Caco-2 (cell line): ENCODE measurements at regions not wholly inside any gene's neighbourhood (a gene's known extent, or its start where the extent isn't known, plus 50 kb on each side); places are given as distances from the start of the nearest gene placed in this dataset.
A peak's percentile ranks its signal among the peaks of the same experiment; 100 is the strongest.

ENCODE experiments used
- BruUV-seq: library from RNA; stranded (reverse); fragments of 400-500 nt; replicated peaks from 2 replicates; lab custom pipeline; 2021; lab: Mats Ljungman, UMichigan
- CTCF ChIA-PET: fragments of 300-600 bp; sonication (Branson Sonifier 250); formaldehyde crosslinking; loops from one replicate; lab custom pipeline; 2022; ENCODE audit warnings: antibody characterized with exemption; lab: Charles Lee
- POLR2A ChIA-PET: fragments of 300-600 bp; sonication (Branson Sonifier 250); formaldehyde crosslinking; loops from one replicate; lab custom pipeline; 2022; ENCODE audit warnings: antibody characterized with exemption; lab: Charles Lee
- DNase-seq, 2 experiments: peaks; one replicate each; pipeline versions ENCODE4 v3.0.0 to v3.0.0-alpha.2; 2020 to 2022
- H3K27me3 ChIP-seq: replicated peaks from 2 replicates; pipeline ENCODE4 v1.6.0; 2011; ENCODE audit warnings: low read length; ENCODE audit not compliant: control insufficient read depth, insufficient read depth
- H3K36me3 ChIP-seq: 2 replicates; pipeline ENCODE4 v1.5.1; 2011; ENCODE audit warnings: low read length; ENCODE audit not compliant: control insufficient read depth, insufficient read depth
- H3K4me1 ChIP-seq: fragments of 250-450 bp; sonication (Bioruptor Pico); 2 replicates; pipeline ENCODE4 v1.5.1; 2020; ENCODE audit warnings: mild to moderate bottlenecking
- H3K4me3 ChIP-seq: 2 replicates; pipeline ENCODE4 v1.5.1; 2011; ENCODE audit warnings: low read depth, mild to moderate bottlenecking, control low read depth, low read length
- H3K9me3 ChIP-seq: fragments of 250-450 bp; sonication (Bioruptor Pico); 2 replicates; pipeline ENCODE4 v1.5.1; 2020; ENCODE audit warnings: mild to moderate bottlenecking, moderate library complexity
- H3K27ac Mint-ChIP-seq: one replicate; pipeline ENCODE4 v1.8.0; 2022; ENCODE audit warnings: mixed read lengths; ENCODE audit not compliant: unreplicated experiment
- H3K27me3 Mint-ChIP-seq: one replicate; pipeline ENCODE4 v1.8.0; 2022; ENCODE audit warnings: mixed read lengths; ENCODE audit not compliant: insufficient read depth, unreplicated experiment
- H3K36me3 Mint-ChIP-seq: one replicate; pipeline ENCODE4 v1.8.0; 2022; ENCODE audit warnings: mild to moderate bottlenecking, mixed read lengths; ENCODE audit not compliant: insufficient read depth, unreplicated experiment
- H3K4me1 Mint-ChIP-seq: one replicate; pipeline ENCODE4 v1.8.0; 2022; ENCODE audit warnings: low read depth, mixed read lengths; ENCODE audit not compliant: unreplicated experiment
- H3K4me3 Mint-ChIP-seq: one replicate; pipeline ENCODE4 v1.8.0; 2022; ENCODE audit warnings: mild to moderate bottlenecking, moderate library complexity, mixed read lengths; ENCODE audit not compliant: unreplicated experiment
- H3K9me3 Mint-ChIP-seq: one replicate; pipeline ENCODE4 v1.8.0; 2022; ENCODE audit warnings: mixed read lengths; ENCODE audit not compliant: unreplicated experiment
- intact Hi-C: fragments of 100-400 bp; cut with micrococcal nuclease; formaldehyde crosslinking; loops from one replicate; pipeline ENCODE4 v1.10.0; 2022; ENCODE audit not compliant: unreplicated experiment
- TF ChIP-seq, protein P1 (sequence below), 2 experiments: fragments of 200-600 bp in 1 of 2; IDR thresholded peaks; 1 replicate in 1 of 2; 2 replicates in 1 of 2; pipeline versions ENCODE4 v1.5.1 to v1.8.0; 2011 to 2022; ENCODE audit warnings: antibody characterized with exemption in 1 of 2, control low read depth in 1 of 2, inconsistent platforms in 1 of 2, low read depth in 1 of 2, low read length in 1 of 2, mild to moderate bottlenecking in 1 of 2, moderate library complexity in 1 of 2; ENCODE audit not compliant: insufficient read depth in 1 of 2, severe bottlenecking in 1 of 2, unreplicated experiment in 1 of 2

DNA sequence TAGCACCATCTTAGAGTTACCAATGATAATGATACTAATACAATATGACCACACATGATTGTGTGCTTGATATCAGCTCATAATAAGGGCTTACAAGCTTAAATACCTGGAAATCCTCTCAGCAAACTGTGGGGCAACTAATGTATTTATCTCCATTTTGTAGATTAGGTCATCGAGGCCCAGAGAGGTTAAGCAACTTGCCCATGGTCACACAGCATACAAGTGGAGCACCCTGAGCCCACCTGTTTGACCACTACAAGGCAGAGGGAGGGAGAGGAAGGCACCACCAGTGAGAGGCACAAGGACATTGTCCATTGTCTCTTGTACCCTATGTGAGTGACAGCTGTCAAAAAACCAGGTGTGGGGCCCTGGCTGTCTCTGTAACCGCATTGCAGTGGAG lies 123.7 kb downstream of the MIAT start:
- intact Hi-C loops: no loop called here
- Mint-ChIP-seq H3K27ac (no peak overlapping the region), H3K4me1 (peaks cover 7% of the 10 kb centered on the region), H3K27me3 (peaks cover 5% of the 10 kb centered on the region), H3K4me3 (no peak overlapping the region), H3K36me3 (no peaks in the 10 kb centered on the region), H3K9me3 (no peaks in the 10 kb centered on the region)
- H3K27me3 ChIP-seq: no peaks in the 10 kb centered on the region
- H3K4me1 ChIP-seq: no peaks in the 10 kb centered on the region
- CTCF ChIA-PET: no interaction called here
- H3K4me3 ChIP-seq: no peak overlapping the region
- TF ChIP-seq, protein P1, sequence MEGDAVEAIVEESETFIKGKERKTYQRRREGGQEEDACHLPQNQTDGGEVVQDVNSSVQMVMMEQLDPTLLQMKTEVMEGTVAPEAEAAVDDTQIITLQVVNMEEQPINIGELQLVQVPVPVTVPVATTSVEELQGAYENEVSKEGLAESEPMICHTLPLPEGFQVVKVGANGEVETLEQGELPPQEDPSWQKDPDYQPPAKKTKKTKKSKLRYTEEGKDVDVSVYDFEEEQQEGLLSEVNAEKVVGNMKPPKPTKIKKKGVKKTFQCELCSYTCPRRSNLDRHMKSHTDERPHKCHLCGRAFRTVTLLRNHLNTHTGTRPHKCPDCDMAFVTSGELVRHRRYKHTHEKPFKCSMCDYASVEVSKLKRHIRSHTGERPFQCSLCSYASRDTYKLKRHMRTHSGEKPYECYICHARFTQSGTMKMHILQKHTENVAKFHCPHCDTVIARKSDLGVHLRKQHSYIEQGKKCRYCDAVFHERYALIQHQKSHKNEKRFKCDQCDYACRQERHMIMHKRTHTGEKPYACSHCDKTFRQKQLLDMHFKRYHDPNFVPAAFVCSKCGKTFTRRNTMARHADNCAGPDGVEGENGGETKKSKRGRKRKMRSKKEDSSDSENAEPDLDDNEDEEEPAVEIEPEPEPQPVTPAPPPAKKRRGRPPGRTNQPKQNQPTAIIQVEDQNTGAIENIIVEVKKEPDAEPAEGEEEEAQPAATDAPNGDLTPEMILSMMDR (IDR thresholded peaks at IDR 0.05; ENCODE audit: insufficient read depth in 1 of 2, low read depth in 1 of 2, low read length in 1 of 2, severe bottlenecking in 1 of 2, unreplicated experiment in 1 of 2): no peak
- no peak for DNase-seq
- POLR2A ChIA-PET: no interaction called here
- no peaks in the 10 kb centered on the region for H3K36me3 ChIP-seq
- BruUV-seq: no TSS peak
- H3K9me3 ChIP-seq: no peaks in the 10 kb centered on the region

DNA sequence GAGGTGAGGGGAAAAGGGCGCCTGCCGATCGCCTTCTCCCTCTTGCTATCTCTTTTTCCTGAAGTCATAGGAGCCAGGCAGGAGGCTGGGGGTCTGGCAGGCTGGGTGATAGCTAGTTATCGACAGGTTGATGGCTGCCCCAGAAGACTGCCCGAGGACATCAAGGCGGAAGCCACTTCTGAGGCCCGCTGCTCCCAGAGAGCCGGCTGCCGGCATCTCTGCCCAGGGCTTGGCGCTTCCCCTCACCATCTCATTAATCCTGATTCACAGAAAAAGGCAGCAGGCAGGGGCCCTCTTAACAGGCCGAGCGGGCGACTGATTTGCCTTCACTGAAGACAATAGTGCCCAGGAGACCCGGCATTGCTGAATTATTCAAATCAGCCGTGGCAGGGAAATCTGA lies 124.2 kb downstream of the MIAT start:
- no peak overlapping the region for H3K4me3 ChIP-seq
- POLR2A ChIA-PET: no interaction called here
- no peak for DNase-seq
- CTCF ChIA-PET: no interaction called here
- peaks cover 7% of the 10 kb centered on the region for H3K4me1 Mint-ChIP-seq
- BruUV-seq: no TSS peak
- peaks cover 5% of the 10 kb centered on the region for H3K27me3 Mint-ChIP-seq
- no peaks in the 10 kb centered on the region for H3K4me1 ChIP-seq
- no peaks in the 10 kb centered on the region for H3K36me3 ChIP-seq
- H3K27me3 ChIP-seq: no peaks in the 10 kb centered on the region
- H3K4me3 Mint-ChIP-seq: no peak overlapping the region
- no peak overlapping the region for H3K27ac Mint-ChIP-seq
- no peaks in the 10 kb centered on the region for H3K36me3 Mint-ChIP-seq
- no peaks in the 10 kb centered on the region for H3K9me3 ChIP-seq
- TF ChIP-seq, protein P1 (IDR thresholded peaks at IDR 0.05; ENCODE audit: insufficient read depth in 1 of 2, low read depth in 1 of 2, low read length in 1 of 2, severe bottlenecking in 1 of 2, unreplicated experiment in 1 of 2): no peak
- no peaks in the 10 kb centered on the region for H3K9me3 Mint-ChIP-seq
- intact Hi-C loops: no loop called here

DNA sequence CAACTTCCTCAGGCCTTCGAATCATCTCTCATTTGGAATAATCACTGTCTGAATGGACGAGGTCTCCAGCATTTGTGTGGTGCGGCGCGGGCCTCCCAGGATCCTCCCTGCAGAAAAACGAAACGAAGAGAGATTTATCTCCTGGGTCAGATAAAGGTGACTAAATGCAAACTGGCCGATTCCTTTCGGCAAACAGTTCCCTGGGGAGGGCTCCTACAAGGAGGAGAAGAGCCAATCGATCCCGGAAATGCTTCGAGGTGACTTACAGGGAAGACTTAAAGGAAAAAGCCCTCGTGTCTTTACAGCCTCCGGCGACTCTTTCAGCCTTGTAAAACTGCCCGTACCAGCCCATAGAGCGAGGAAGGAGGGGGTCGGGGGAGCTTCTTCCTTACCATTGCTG lies 126.5 kb downstream of the MIAT start:
- H3K4me3 Mint-ChIP-seq: peak overlapping the region; percentile 42
- H3K4me1 ChIP-seq: no peaks in the 10 kb centered on the region
- H3K4me3 ChIP-seq: no peak overlapping the region
- H3K9me3 ChIP-seq: no peaks in the 10 kb centered on the region
- no TSS peak for BruUV-seq
- POLR2A ChIA-PET: no interaction called here
- no peaks in the 10 kb centered on the region for H3K9me3 Mint-ChIP-seq
- no peaks in the 10 kb centered on the region for H3K36me3 Mint-ChIP-seq
- peaks cover 5% of the 10 kb centered on the region for H3K27me3 Mint-ChIP-seq
- H3K36me3 ChIP-seq: no peaks in the 10 kb centered on the region
- CTCF ChIA-PET: no interaction called here
- H3K27me3 ChIP-seq: no peaks in the 10 kb centered on the region
- TF ChIP-seq, protein P1 (IDR thresholded peaks at IDR 0.05; ENCODE audit: insufficient read depth in 1 of 2, low read depth in 1 of 2, low read length in 1 of 2, severe bottlenecking in 1 of 2, unreplicated experiment in 1 of 2): no peak
- H3K4me1 Mint-ChIP-seq: no peaks in the 10 kb centered on the region
- intact Hi-C loops: no loop called here
- H3K27ac Mint-ChIP-seq: no peak overlapping the region
- DNase-seq: no peak
